ENCODE measurements at regions not wholly inside any gene's neighbourhood (a gene's known extent, or its start where the extent isn't known, plus 50 kb on each side); places are given as distances from the start of the nearest gene placed in this dataset.

- no peak for TF ChIP-seq CTCF (IDR thresholded peaks at IDR 0.05)
- TF ChIP-seq POLR2A (IDR thresholded peaks at IDR 0.05): no peak
Observed at GRCh38 chr6:22631091-22631490, 61.7 kb downstream of the HDGFL1 start.

All from transverse colon (tissue), 3 donors.